Hematopoietic multipotent progenitor cell (in vitro differentiated cells): ENCODE measurements at regions not wholly inside any gene's neighbourhood (a gene's known extent, or its start where the extent isn't known, plus 50 kb on each side); places are given as distances from the start of the nearest gene placed in this dataset.

Source experiments
- DNase-seq, 3 donors: peaks; one replicate each; pipeline ENCODE4 v3.0.0-alpha.2; 2011 to 2015; ENCODE audit warnings: low read depth in 2 of 3, low spot score in 2 of 3

- no peak for DNase-seq
These were observed 418.7 kb downstream of the CENPC start for GRCh38 chr4:67126570-67126969.

DNA sequence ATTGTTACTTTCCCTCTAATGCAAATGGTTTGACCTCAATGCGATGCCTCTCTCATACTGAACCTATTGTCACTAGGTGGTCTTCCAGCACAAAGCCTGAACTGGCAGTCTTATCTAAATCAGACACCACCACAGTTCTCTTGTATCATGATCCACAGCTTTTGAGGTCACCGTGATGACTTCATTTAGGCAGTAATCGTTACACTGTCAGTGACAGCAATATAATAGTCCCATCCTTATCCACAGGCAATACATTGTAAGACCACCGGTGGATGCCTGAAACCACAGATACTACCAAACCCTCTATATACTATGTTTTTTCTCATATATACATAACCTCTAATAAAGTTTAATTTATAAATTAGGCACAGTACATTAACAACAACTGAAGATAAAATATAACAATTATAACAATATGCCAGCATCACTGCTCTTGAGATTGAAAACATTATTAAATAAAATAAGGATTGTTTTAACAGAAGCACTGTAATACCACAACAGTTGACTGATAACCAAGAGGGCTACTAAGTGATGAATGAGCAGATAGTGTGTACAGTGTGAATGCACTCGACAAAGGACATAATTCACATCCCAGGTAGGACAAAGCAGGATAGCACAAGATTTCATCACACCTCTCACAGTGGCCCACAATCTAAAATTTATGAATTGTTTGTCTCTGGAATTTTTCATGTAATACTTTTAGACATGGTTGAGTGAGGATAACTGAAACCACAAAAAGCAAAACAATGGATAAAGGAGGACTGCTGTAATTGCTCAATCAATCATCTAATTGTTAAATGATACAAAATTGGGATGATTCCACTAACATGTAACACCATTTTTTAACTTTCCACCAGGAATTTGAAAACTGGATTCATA lies 419.4 kb downstream of the CENPC start:
- DNase-seq, result no peak

DNA sequence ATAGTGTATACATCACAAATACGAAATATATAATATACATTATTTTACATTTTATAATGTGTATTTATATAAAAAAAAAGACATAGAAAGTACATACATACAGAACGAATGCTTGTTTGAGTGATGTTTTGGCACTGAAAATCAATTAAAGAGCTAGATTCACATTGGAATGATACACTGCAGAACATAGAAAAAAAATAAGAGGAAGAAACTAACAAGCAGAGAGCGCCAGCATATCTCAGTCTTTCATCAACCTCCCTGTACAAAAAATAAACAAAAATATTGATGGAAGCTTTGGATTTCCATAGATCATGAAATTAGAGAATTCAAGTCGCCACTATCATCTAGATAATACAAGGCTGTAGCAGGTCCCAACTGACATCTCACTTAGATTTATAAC lies 420.6 kb downstream of the CENPC start:
- DNase-seq, result no peak

DNA sequence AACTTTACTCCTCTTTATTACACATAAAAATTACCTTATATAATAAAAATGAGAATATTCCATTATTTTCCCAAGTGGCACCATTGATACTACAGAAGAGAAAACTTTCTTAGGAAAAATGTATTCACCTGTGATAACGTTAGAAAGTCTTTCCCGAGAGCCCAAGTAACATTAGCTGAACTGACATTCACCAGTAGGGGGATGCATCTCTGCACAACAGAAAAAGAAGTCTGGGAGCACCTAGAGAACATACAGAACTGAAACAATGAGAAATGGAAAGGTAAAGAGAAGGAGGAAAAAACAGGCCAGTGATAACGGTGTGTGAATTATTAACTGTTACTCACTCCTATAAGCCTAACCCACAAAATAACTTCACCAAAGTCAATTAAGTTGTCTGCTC lies 423.3 kb downstream of the CENPC start:
- peak in 1 of 3 donors; percentile 23 for DNase-seq

- no peak for DNase-seq
These were observed 424.9 kb downstream of the CENPC start for GRCh38 chr4:67120369-67120768.

DNA sequence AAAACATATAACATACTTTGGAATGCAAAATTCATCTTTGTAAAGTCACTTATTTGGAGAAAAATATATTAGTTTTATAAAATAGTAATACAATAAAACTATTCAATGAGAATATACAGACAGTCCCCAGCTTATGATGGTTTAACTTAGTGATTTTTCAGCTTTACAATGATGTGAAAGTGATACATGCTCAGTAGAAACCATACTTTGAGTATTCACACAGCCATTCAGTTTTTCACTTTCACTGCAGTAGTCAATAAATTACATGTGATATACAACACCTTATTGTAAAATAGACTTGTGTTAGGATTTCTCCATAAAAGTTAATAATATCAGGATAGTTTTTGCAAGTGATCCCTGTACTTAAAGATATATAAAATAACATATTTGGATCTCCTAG lies 436.0 kb downstream of the CENPC start:
- DNase-seq, result no peak

DNA sequence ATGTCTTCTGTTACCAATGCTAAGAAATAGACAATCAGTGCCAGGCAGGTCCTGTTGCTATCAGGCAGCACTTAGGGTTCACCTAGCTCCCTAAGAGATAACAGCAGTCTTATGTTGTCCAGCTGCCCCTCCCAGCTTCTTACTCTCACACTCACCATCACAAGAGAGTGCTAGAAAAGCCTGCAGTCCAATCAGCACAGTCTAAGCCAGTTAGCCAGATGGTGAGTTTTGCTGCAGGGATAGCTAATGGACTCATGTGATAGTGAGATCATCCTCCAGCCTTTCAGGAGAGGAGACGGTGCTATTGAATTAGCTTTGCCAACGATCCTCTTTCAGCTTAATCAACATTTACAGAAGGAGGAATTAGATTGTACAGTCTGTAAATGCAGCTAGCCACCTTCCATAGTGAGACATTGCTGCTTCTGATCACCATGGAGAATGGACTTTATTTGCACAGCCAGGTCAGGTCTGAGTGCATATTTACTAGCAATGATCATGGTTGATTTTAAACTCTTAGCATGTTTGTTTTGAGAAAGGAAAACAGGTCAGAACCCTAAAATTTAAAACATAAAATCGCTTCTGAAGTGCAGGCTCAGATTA lies 438.3 kb downstream of the CENPC start:
- no peak for DNase-seq

- no peak for DNase-seq
These were observed 441.2 kb downstream of the CENPC start for GRCh38 chr4:67104145-67104544.

GRCh38 chr4:67103001-67103747 lies 442.1 kb downstream of the CENPC start:
- DNase-seq, result no peak

DNA sequence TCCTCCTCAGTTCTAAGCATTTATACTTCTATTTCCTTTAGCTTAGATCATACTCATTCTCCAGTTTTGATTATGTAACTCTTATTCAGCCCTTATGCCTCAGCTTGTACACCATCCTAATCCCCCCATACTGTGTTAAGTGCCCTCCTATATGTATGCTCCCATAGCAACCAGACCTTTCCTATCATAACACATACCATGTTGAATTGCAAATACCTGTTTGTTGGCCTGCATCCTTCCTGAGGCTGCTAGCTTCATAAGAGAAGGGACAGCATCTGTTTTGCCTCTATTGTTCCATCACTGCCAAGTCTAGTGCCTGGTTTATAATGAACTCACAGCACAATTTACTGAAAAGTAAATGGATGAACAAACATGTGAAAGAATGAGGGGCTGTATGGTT lies 443.7 kb downstream of the CENPC start:
- no peak for DNase-seq

DNA sequence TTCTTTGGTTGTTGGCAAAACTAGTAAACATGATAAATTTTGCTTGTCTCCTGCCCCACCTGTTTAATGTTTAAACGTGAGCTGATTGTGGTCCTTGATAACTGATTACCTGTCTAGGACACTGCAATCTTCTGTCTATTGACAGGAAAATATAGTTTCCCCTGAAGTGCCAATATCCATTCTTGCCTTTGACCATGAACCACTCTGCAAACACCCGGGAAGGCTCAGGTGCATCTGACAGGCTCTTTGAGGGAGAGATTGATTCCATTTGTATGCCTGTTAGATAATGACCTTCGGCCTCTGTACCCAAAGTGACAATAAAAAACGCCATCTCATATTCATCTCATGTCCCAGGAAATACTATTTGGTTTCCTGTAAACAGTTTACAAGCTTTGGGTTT lies 453.0 kb downstream of the CENPC start:
- DNase-seq, result no peak

GRCh38 chr4:67091673-67092072 lies 453.6 kb downstream of the CENPC start:
- no peak for DNase-seq

DNA sequence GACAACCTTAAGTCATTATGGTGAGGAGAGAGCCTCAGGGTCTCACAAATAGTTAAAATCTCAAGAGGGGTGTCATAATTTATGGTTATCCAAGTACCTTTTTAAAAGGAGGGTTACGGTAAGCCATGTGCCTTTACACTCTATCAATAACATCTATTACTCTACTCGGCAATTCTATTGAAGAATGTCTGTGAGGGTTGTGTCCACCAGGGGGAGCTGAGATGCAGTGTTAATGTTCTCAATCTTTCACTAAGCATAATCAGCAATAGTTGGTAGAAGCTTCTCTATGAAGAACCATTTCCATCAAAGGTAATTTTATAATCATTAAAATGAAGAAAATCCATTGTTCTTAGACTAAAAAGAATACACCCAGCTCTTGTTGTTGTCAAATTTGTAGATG lies 457.4 kb downstream of the CENPC start:
- DNase-seq, result peak in 2 of 3 donors; percentile 36 to 77

DNA sequence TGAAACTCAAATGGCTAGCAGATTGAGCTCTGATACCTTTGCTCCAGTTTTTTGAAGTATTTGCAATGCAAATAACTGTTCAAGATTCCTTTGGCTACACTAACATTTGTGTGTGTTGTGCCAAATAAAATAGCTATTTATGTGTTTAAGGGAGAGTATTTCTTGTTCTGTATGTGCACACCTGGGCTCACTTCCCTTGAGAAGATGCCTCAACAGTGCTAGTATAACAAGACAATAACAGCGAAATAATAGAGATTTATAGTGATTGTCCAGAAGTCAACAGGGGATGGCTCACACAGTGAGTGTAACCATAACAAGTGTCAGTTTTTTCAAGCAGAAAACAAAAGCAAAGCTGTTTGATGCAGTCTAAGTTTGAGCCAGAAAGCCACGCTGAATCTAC lies 460.5 kb downstream of the CENPC start:
- DNase-seq, result no peak

DNA sequence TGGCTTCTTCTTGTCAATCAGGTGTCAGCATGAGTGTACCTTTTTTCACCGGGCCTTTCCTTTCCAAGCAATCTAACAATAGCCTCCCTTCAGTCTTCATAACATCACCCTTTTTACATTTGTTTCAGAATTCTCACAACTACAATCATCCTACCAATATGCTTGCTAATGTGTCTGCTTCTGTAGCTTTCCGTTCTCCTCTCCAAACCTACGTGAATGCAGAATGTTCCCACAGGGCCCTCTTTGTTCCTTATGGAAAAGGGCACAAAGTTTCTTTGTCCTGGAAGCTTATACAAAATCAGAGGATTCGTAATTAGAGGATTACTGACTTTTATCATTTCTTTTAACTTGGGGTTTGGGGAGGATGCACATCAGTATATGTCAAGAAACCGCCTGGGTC lies 461.8 kb downstream of the CENPC start:
- no peak for DNase-seq

GRCh38 chr4:67082746-67083145 lies 462.6 kb downstream of the CENPC start:
- DNase-seq, result no peak

DNA sequence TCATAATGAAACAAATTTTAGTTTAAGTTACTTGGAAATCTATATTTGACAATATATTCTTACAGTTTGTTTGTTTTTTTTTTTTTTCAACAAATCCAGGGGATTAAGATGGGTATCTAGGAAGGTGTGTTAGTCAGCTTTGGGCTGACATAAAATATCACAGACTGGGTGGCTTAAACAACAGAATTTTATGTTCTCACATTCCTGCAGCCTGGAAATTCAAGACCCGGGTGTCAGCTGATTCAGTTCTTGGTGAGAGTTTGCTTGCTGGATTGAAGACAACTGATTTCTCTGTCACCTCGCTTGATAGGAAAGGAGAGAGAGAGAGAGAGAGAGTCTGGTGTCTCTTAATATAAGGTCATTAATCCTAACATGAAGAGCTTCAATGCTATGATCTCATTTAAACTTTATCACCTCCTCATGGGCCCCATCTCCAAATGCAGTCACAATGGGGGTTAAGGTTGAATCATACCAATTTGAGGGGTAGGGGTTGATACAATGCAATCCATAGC lies 465.2 kb downstream of the CENPC start:
- no peak for DNase-seq

GRCh38 chr4:67071641-67072040 lies 473.7 kb downstream of the CENPC start:
- DNase-seq, result no peak

- no peak for DNase-seq
These were observed 490.0 kb downstream of the CENPC start for GRCh38 chr4:67055319-67055718.

DNA sequence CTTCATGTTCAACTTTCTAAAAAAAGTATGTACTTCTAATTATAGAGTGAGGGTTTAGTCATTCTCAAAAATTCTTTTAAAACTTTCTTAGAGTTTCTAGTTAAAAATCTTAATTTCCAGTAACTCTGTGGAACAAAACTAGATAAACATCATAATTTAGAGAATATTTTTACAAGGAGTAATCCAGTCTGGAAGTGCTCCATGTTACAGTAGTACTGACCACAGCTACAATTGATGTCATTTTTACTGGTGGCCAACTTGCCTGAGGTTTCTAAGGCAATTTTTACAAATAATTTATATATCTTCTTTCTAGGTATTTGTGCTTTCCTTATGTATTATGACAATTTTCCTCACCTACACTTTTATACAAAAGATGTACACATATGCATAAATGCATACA lies 490.4 kb downstream of the CENPC start:
- no peak for DNase-seq
